HG03342 (cell line): ENCODE measurements at regions not wholly inside any gene's neighbourhood (a gene's known extent, or its start where the extent isn't known, plus 50 kb on each side); places are given as distances from the start of the nearest gene placed in this dataset.

ENCODE experiments used
- ATAC-seq: cut with Tn5 transposase; IDR thresholded peaks from one replicate; pipeline ENCODE4 v1.9.1; 2021; ENCODE audit warnings: mild to moderate bottlenecking, moderate library complexity; ENCODE audit not compliant: unreplicated experiment

DNA sequence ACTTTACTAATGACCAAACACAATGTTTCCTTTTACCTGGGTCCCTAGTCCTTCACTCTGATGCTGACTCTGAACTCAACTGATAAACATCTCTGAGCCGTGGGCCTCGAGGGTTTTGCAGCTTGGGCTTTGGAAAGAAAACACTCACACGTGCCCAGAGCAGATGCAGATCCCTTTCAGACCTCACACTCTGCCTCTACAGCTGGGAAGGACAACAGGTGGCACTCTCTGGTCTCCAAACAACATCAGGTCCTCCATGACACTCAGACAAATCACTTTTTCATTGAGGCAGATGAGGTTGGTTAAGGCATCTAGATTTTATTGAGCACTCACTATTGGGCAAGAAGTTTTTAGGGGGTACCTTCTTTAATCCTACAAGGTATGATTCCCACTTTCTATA is 64.7 kb upstream of the NTRK3 start:
- ATAC-seq, result no peak

DNA sequence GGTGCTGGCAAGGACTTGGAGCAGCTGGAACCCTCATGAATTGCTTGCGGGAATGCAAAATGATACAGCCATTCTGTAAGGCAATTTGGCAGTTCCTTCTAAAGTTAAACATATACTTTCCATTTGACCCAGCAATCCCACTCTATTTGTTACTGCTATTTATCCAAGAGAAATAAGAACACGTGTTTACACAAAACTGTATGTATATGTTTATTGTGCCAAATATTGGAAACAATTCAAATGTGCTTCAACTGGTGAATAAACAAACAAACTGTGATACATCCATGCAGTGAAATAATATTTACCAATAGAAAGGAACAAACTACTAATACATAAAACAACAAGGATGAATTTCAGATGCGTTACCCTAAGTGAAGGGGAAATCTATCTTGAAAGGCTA is 60.0 kb upstream of the NTRK3 start:
- ATAC-seq, result no peak

DNA sequence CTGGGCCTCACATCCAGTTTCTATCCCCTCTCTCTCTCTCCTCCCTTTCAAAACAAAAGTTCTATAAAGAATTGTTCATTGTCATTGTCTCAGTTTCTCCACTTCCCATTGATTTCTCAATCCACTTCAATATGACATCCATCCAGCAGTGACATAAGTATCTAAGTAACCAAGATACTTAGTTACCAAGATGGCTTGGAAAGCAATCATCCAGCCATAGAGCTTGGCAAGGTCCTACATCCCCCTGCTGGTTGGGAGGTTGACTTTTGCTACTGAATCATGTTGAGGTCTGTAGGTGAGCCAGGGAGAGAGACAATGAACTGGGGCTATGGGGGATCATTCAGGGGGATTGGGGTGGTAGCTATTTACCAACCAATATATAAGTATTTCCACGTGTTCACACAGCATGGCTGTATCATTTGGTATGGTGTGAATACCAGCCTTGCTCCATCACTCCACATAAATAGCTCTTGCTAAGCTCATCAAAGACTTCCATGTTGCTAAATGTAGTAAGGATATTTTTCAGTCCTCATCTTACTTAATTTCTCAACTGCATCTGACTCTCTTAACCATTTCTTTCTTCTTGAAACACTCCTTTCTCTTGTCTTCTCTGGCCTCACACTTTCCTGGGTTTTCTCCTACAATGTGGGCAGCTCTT is 58.8 kb upstream of the NTRK3 start:
- ATAC-seq, result no peak

DNA sequence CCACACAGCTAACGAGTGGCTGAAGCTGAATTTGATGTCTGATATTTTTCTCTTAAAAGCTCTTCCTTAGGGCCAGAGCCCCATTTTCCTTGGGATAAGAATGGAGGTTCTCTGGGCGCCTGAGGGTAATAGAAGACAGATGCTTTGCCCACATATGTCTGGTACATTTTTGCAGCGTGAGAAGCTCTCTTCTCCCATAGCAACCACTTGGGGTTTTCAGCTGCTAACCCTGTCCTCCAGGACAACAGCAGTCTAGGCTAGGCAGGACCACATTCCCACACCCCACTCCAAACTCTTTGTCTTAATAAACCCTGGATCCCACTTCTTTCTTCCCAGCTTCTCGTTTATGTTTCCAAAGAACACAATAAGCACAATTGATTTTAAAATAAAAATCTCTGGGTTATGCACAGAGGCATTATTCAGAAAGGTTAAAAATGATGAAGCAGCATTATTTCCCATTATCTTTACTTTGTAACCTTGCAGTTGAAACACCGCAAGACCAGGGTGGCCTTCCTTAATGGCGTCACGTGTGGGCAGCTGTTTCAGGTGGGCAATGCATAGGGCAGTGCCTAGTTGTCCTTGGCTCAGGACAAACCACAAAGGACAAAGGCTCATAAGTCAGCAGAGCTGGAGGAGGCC is 56.5 kb upstream of the NTRK3 start:
- no peak for ATAC-seq

DNA sequence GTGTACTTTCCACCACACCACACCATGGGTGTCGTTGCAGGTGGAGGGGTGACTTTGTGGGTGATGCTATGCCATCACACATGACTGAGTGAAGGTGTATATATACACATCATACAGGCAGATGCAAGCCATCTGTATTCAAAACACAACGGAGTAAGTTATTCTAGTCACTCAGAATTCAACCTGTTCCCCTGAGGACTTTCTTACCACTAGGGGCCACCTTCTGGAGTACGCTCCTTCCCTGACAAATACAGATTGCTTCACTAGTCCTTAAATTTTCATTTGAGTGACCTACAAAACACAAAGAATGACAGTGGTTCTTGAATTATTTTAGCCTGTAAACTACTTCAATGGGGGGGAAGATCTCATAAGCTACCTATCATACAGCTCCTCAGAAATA is 52.8 kb upstream of the NTRK3 start:
- ATAC-seq, result no peak

DNA sequence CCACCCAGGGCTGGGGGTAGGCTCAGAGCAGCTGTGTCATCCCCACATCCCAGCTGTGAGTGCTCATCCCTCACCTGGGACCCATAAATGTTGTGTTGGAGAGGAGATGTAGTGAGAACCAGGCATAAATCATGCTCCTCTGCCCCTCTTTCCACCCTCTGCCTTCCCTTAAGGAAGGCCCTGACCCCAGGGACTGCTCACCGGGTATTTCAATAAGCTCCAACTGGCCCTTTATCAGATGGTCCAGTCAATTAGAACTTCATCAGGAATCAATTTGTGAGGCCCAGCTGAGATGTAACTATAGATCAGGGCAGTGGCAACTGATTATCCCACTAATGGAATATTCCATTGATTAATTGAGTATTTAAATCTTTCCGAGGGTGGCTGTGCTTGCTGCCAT is 50.8 kb upstream of the NTRK3 start:
- ATAC-seq, result no peak
